ENCODE measurements at regions not wholly inside any gene's neighbourhood (a gene's known extent, or its start where the extent isn't known, plus 50 kb on each side); places are given as distances from the start of the nearest gene placed in this dataset.

DNA sequence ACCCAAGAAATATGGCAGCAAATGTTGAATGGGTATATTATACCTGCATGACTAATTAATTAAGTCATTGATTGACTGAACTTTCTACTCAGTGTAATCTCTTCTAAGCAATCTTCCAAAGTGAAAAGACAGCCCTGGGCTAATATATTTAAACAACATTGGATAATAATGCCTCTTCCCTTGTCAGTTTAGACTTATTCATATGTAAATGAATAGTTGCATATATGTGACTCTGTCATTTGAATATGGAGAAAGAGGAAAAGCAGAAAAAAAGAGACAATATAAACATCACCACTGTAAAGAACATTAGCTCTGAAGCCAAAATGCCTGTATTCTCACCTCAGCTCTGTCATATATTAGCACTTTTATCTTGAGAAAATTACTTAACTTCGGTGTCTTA lies 168.0 kb downstream of the SLITRK1 start:
- no peaks in the 10 kb centered on the region for H3K36me3 ChIP-seq (ENCODE audit: insufficient read depth, low read length)
- TF ChIP-seq POLR2AphosphoS5 (IDR thresholded peaks at IDR 0.05; ENCODE audit: borderline replicate concordance, low read depth, low read length), result no peak
- TF ChIP-seq EZH2 (IDR thresholded peaks at IDR 0.05), result no peak
- no peak for TF ChIP-seq FOXP2 (optimal IDR thresholded peaks at IDR 0.05; ENCODE audit: control extremely low read depth, extremely low read length, insufficient read depth)
- no peaks in the 10 kb centered on the region for H3K9me3 ChIP-seq (ENCODE audit: low read depth, low read length)
- no peak overlapping the region for H3K4me3 ChIP-seq
- no peak for DNase-seq (ENCODE audit: low read depth, low spot score)
- H3K27ac ChIP-seq, result no peak overlapping the region
- no peak overlapping the region for H3K9ac ChIP-seq (ENCODE audit: insufficient read length)

DNA sequence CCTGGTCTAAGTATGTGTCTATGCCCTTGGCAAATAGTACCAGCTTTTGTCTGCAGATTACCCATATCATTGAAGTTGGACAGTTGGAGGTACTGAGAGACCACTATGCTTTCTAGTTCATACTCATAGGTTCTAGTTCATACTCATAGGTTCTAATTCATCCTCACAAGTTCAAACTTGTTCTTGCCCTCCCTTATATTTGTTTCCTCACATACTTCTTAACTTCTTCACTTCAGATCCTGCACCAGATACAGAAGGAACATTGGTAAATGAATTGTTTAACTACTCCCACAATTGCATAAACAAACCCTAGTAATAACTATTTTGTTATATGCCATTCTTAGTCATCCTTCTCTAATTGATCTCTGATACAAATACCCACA lies 172.2 kb downstream of the SLITRK1 start:
- Histone ChIP-seq H3K9me3 (ENCODE audit: low read depth, low read length) (no peaks in the 10 kb centered on the region), H3K27ac (no peak overlapping the region), H3K9ac (ENCODE audit: insufficient read length) (no peak overlapping the region), H3K36me3 (ENCODE audit: insufficient read depth, low read length) (no peaks in the 10 kb centered on the region), H3K4me3 (no peak overlapping the region)
- TF ChIP-seq POLR2AphosphoS5 (IDR thresholded peaks at IDR 0.05; ENCODE audit: borderline replicate concordance, low read depth, low read length), result no peak
- DNase-seq (ENCODE audit: low read depth, low spot score), result no peak

DNA sequence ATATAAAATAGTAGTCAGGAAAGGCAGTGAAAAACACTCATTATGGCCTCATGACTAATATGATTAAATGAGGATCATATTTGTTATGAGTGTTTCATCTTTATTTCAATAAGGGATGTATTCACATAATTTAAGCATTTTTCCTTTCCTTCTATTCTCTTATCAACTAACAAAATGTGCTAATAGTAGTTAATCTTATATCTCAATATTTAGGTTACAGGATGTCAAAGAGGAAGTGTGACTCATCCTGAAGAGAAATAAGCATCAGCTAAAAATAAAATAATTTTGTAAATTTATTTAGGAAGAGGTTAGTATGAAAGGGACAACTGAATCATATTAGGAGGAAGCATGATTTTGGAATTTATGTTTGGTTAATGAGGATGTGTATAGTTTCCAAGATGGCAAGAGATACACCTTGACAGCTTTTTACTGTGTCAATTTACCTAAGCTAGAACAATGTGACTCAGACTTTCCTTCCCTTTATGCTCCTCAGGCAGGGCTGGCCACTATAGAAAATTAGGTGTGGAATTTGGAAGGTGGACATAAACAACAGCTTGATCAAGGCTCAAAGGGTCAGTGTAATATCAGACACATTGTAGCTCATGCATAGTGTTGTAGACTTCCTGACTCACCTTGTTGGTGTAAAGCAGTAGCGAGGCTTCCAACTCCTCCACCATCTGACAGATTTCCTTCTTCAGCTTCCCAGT lies 172.7 kb downstream of the SLITRK1 start:
- DNase-seq (ENCODE audit: low read depth, low spot score), result no peak
- no peak for TF ChIP-seq EZH2 (IDR thresholded peaks at IDR 0.05)
- no peak for TF ChIP-seq POLR2AphosphoS5 (IDR thresholded peaks at IDR 0.05; ENCODE audit: borderline replicate concordance, low read depth, low read length)
- TF ChIP-seq FOXP2 (optimal IDR thresholded peaks at IDR 0.05; ENCODE audit: control extremely low read depth, extremely low read length, insufficient read depth), result no peak
- no peak overlapping the region for H3K27ac ChIP-seq
- H3K9me3 ChIP-seq (ENCODE audit: low read depth, low read length), result no peaks in the 10 kb centered on the region
- H3K9ac ChIP-seq (ENCODE audit: insufficient read length), result no peak overlapping the region
- no peak overlapping the region for H3K4me3 ChIP-seq
- H3K36me3 ChIP-seq (ENCODE audit: insufficient read depth, low read length), result no peaks in the 10 kb centered on the region

DNA sequence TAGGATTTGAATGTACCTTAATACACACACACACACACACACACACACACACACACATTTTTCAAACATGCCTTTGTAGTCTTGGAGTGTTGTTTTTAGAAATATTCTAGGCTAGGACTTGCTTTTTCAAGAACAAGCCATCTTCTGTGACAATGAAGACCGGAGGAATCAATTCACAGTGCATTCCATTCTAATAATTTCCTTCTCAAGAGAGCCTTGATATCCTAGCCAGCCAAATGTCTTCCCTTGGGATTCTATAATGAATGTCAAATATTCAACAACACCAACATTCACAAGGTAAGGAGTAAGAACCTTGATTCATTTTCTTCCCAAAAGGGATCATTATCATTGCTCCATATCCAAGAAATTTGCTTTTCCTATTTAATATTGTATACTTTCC lies 180.3 kb downstream of the SLITRK1 start:
- no peak for DNase-seq (ENCODE audit: low read depth, low spot score)
- TF ChIP-seq POLR2AphosphoS5 (IDR thresholded peaks at IDR 0.05; ENCODE audit: borderline replicate concordance, low read depth, low read length) (no peak), FOXP2 (optimal IDR thresholded peaks at IDR 0.05; ENCODE audit: control extremely low read depth, extremely low read length, insufficient read depth) (no peak), EZH2 (IDR thresholded peaks at IDR 0.05) (no peak)
- Histone ChIP-seq H3K27ac (no peak overlapping the region), H3K4me3 (no peak overlapping the region), H3K36me3 (ENCODE audit: insufficient read depth, low read length) (no peaks in the 10 kb centered on the region), H3K9me3 (ENCODE audit: low read depth, low read length) (no peaks in the 10 kb centered on the region), H3K9ac (ENCODE audit: insufficient read length) (no peak overlapping the region)

DNA sequence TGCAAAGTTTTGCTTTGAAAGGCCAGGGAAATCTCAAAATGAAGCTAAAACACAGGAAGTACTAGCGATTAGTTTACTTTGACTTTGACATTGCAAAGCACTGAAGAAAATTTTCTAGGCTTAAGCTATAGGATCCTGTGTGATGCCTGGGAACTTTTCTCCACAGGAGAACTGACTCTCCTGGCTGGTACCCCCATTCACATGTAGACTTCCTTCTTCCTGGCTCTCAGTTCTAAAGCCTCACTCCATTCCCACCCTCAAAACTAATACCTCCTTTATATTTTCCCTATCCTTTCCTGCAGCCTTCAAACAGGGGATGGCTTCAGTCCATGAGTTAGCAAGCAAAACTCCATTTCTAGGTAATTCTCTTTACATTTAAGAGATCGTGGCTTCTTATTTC lies 189.5 kb downstream of the SLITRK1 start:
- TF ChIP-seq FOXP2 (optimal IDR thresholded peaks at IDR 0.05; ENCODE audit: control extremely low read depth, extremely low read length, insufficient read depth), result no peak
- no peak for TF ChIP-seq EZH2 (IDR thresholded peaks at IDR 0.05)
- no peak for TF ChIP-seq POLR2AphosphoS5 (IDR thresholded peaks at IDR 0.05; ENCODE audit: borderline replicate concordance, low read depth, low read length)
- Histone ChIP-seq H3K4me3 (no peak overlapping the region), H3K36me3 (ENCODE audit: insufficient read depth, low read length) (no peaks in the 10 kb centered on the region), H3K9me3 (ENCODE audit: low read depth, low read length) (no peaks in the 10 kb centered on the region), H3K9ac (ENCODE audit: insufficient read length) (no peak overlapping the region), H3K27ac (no peak overlapping the region)
- DNase-seq (ENCODE audit: low read depth, low spot score), result no peak

DNA sequence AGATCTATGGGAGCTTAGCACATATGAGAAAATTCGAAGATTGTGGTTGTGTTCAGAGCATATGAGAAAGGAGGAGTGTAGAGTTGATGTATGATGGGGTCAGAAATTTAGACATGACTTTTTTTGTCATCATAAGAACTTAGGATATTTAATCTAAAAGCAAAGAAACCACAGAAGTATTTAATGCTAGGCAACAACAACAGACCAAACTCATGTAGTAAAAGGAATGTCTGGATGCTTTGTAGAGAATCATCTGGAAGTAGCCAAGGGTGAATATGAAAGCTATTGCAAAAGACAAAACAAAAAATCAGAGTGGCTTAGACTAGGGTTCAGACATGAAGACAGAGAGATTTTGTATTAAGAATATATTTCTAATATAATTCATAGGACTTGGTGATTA lies 190.3 kb downstream of the SLITRK1 start:
- H3K9ac ChIP-seq (ENCODE audit: insufficient read length), result no peak overlapping the region
- DNase-seq (ENCODE audit: low read depth, low spot score), result no peak
- H3K27ac ChIP-seq, result no peak overlapping the region
- no peaks in the 10 kb centered on the region for H3K36me3 ChIP-seq (ENCODE audit: insufficient read depth, low read length)
- no peaks in the 10 kb centered on the region for H3K9me3 ChIP-seq (ENCODE audit: low read depth, low read length)
- no peak for TF ChIP-seq EZH2 (IDR thresholded peaks at IDR 0.05)
- no peak for TF ChIP-seq POLR2AphosphoS5 (IDR thresholded peaks at IDR 0.05; ENCODE audit: borderline replicate concordance, low read depth, low read length)
- no peak for TF ChIP-seq FOXP2 (optimal IDR thresholded peaks at IDR 0.05; ENCODE audit: control extremely low read depth, extremely low read length, insufficient read depth)
- no peak overlapping the region for H3K4me3 ChIP-seq

DNA sequence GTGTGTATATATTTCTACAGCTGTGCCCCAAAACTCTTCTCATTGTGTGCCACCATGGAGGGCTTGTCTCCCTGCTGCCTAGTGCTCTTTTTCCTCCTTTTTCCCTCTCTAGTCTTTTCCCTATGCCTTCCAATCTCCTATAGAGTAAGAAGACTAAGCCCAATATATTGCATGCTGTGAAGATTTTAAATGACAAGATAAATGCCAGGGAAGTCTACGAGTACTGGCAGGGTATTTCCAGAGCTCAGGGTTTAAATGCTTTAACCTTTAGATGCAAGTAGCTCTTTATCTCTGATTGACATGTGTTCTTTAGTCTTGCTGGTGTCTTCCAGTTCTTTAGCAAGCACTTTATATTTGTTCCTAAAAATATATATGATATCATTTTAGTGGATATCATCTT lies 200.7 kb downstream of the SLITRK1 start:
- Histone ChIP-seq H3K36me3 (ENCODE audit: insufficient read depth, low read length) (no peaks in the 10 kb centered on the region), H3K27ac (no peak overlapping the region), H3K9ac (ENCODE audit: insufficient read length) (no peak overlapping the region), H3K4me3 (no peak overlapping the region), H3K9me3 (ENCODE audit: low read depth, low read length) (no peaks in the 10 kb centered on the region)
- no peak for TF ChIP-seq EZH2 (IDR thresholded peaks at IDR 0.05)
- no peak for DNase-seq (ENCODE audit: low read depth, low spot score)

DNA sequence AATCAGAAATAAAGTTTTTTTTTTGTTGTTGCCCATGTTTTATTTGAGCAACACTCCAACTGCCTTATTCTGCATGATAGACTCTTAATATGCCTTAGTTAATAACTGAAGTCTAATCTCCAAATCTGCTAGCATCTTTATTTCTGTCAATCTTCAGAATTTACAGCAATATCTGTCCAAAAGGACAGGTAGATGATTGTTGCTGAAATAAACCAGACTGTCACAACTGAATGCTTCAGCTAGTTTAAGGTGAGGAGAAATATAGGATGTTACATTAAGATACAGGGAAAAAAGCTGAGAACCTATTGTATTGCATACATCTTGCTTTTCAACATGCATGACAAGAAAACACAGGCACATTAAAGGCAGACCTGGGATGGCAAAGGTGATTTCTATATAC lies 204.3 kb downstream of the SLITRK1 start:
- Histone ChIP-seq H3K36me3 (ENCODE audit: insufficient read depth, low read length) (no peaks in the 10 kb centered on the region), H3K27ac (no peak overlapping the region), H3K9ac (ENCODE audit: insufficient read length) (no peak overlapping the region), H3K9me3 (ENCODE audit: low read depth, low read length) (no peaks in the 10 kb centered on the region), H3K4me3 (no peak overlapping the region)
- TF ChIP-seq EZH2 (IDR thresholded peaks at IDR 0.05) (no peak), POLR2AphosphoS5 (IDR thresholded peaks at IDR 0.05; ENCODE audit: borderline replicate concordance, low read depth, low read length) (no peak), FOXP2 (optimal IDR thresholded peaks at IDR 0.05; ENCODE audit: control extremely low read depth, extremely low read length, insufficient read depth) (no peak)
- no peak for DNase-seq (ENCODE audit: low read depth, low spot score)

DNA sequence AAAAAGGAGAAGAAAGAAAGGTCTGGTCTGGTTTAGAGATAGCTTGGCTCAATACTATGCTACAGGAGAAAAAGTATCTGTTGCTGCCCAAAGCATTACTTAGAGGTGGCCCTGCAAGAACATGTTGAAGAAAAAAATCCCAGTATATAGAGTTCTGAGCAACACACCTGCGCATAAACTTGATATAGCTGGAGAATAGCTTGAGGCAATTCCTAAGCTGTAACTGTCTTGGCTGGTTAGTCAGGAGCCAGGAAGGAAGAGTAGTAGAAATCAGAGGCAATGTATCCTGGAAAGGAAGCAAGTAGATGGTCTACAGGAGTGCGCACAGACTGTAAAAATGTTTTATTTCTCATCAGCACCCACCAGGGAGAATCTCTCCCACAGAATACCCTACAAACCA lies 209.7 kb downstream of the SLITRK1 start:
- H3K27ac ChIP-seq, result no peak overlapping the region
- no peaks in the 10 kb centered on the region for H3K36me3 ChIP-seq (ENCODE audit: insufficient read depth, low read length)
- H3K9ac ChIP-seq (ENCODE audit: insufficient read length), result no peak overlapping the region
- DNase-seq (ENCODE audit: low read depth, low spot score), result no peak
- H3K9me3 ChIP-seq (ENCODE audit: low read depth, low read length), result no peaks in the 10 kb centered on the region
- TF ChIP-seq EZH2 (IDR thresholded peaks at IDR 0.05) (no peak), FOXP2 (optimal IDR thresholded peaks at IDR 0.05; ENCODE audit: control extremely low read depth, extremely low read length, insufficient read depth) (no peak), POLR2AphosphoS5 (IDR thresholded peaks at IDR 0.05; ENCODE audit: borderline replicate concordance, low read depth, low read length) (no peak)
- H3K4me3 ChIP-seq, result no peak overlapping the region

Measured in SK-N-MC (cell line).